Thyroid gland (tissue), 4 donors: ENCODE measurements at regions not wholly inside any gene's neighbourhood (a gene's known extent, or its start where the extent isn't known, plus 50 kb on each side); places are given as distances from the start of the nearest gene placed in this dataset.

Experiments used
- POLR2A ChIP-seq, 2 donors: fragments of 450-650 bp; IDR thresholded peaks; one replicate each; pipeline ENCODE4 v1.6.1; 2017; ENCODE audit warnings: antibody characterized with exemption in 2 of 2, mild to moderate bottlenecking in 2 of 2, moderate library complexity in 1 of 2
- TF ChIP-seq, protein P1 (sequence below), 6 experiments: fragments of 200-600 bp in 3 of 6; fragments of 450-650 bp in 3 of 6; sonication (generic) in 3 of 6; IDR thresholded peaks; one replicate each; pipeline ENCODE4 v1.5.1; 2016 to 2019; ENCODE audit warnings: antibody characterized with exemption in 6 of 6, mild to moderate bottlenecking in 2 of 6, inconsistent platforms in 1 of 6, moderate library complexity in 1 of 6

DNA sequence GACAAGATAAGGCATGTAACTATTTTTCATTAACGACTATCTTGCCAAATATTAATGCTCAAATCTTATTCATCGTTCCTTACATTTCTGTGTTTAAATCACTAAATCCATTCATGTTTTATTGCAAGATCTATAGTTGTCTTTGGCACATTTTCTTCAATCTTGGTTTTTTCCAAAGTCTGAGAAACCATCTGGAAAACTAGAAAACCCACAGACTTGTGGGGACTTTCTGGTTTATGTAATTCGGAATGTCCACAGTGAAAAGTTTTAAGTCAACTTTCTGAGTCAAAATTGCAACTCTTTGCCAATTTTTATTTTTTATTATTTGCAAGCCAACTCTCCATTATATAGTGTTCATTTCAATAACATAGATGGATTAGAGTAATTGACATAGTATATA, 520.8 kb upstream of the ADAMTS5 start:
- TF ChIP-seq POLR2A (IDR thresholded peaks at IDR 0.05): no peak
- TF ChIP-seq, protein P1, sequence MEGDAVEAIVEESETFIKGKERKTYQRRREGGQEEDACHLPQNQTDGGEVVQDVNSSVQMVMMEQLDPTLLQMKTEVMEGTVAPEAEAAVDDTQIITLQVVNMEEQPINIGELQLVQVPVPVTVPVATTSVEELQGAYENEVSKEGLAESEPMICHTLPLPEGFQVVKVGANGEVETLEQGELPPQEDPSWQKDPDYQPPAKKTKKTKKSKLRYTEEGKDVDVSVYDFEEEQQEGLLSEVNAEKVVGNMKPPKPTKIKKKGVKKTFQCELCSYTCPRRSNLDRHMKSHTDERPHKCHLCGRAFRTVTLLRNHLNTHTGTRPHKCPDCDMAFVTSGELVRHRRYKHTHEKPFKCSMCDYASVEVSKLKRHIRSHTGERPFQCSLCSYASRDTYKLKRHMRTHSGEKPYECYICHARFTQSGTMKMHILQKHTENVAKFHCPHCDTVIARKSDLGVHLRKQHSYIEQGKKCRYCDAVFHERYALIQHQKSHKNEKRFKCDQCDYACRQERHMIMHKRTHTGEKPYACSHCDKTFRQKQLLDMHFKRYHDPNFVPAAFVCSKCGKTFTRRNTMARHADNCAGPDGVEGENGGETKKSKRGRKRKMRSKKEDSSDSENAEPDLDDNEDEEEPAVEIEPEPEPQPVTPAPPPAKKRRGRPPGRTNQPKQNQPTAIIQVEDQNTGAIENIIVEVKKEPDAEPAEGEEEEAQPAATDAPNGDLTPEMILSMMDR (IDR thresholded peaks at IDR 0.05): no peak
